Parathyroid adenoma (tissue), 2 donors: ENCODE measurements at regions not wholly inside any gene's neighbourhood (a gene's known extent, or its start where the extent isn't known, plus 50 kb on each side); places are given as distances from the start of the nearest gene placed in this dataset.

Source experiments
- H2AFZ ChIP-seq: fragments of 300-600 bp; sonication (generic); one replicate; pipeline ENCODE4 v1.7.0; 2017; ENCODE audit warnings: antibody characterized with exemption, mild to moderate bottlenecking
- H3K27ac ChIP-seq: fragments of 300-600 bp; sonication (generic); one replicate; pipeline ENCODE4 v1.7.0; 2017
- H3K27me3 ChIP-seq: fragments of 300-600 bp; sonication (generic); one replicate; pipeline ENCODE4 v1.7.0; 2017; ENCODE audit warnings: low read length; ENCODE audit not compliant: control insufficient read depth, insufficient read depth
- H3K36me3 ChIP-seq: fragments of 300-600 bp; sonication (generic); one replicate; pipeline ENCODE4 v1.7.0; 2017; ENCODE audit warnings: low read length; ENCODE audit not compliant: control insufficient read depth, insufficient read depth
- H3K4me1 ChIP-seq: fragments of 300-600 bp; sonication (generic); one replicate; pipeline ENCODE4 v1.7.0; 2017; ENCODE audit warnings: control low read depth
- H3K4me2 ChIP-seq: fragments of 300-600 bp; sonication (generic); one replicate; pipeline ENCODE4 v1.7.0; 2017; ENCODE audit warnings: low read length
- H3K4me3 ChIP-seq: fragments of 300-600 bp; sonication (generic); one replicate; pipeline ENCODE4 v1.7.0; 2017; ENCODE audit warnings: low read depth, low read length
- H3K79me2 ChIP-seq: fragments of 300-600 bp; sonication (generic); one replicate; pipeline ENCODE4 v1.7.0; 2017; ENCODE audit warnings: control low read depth
- H3K9ac ChIP-seq: fragments of 300-600 bp; sonication (generic); one replicate; pipeline ENCODE4 v1.7.0; 2017; ENCODE audit warnings: mild to moderate bottlenecking
- H3K9me3 ChIP-seq: fragments of 300-600 bp; sonication (generic); one replicate; pipeline ENCODE4 v1.7.0; 2017; ENCODE audit warnings: low read length; ENCODE audit not compliant: control insufficient read depth
- CTCF ChIP-seq: fragments of 300-600 bp; sonication (generic); IDR thresholded peaks from one replicate; pipeline ENCODE4 v1.7.0; 2017; ENCODE audit warnings: antibody characterized with exemption, mild to moderate bottlenecking
- donor health status: primary hyperparathyroidism.

GRCh38 chr12:102618197-102618877, 138.0 kb upstream of the IGF1 start:
- TF ChIP-seq CTCF, result no peak
- Histone ChIP-seq H3K4me3 (no peak overlapping the region), H3K4me2 (no peak overlapping the region), H3K79me2 (no peaks in the 10 kb centered on the region), H3K9me3 (no peaks in the 10 kb centered on the region), H3K36me3 (no peaks in the 10 kb centered on the region), H3K27ac (no peak overlapping the region), H3K9ac (no peak overlapping the region), H3K27me3 (no peaks in the 10 kb centered on the region), H2AFZ (no peak overlapping the region), H3K4me1 (no peaks in the 10 kb centered on the region)

- TF ChIP-seq CTCF, result no peak
- Histone ChIP-seq H3K4me3 (no peak overlapping the region), H3K36me3 (no peaks in the 10 kb centered on the region), H2AFZ (no peak overlapping the region), H3K79me2 (no peaks in the 10 kb centered on the region), H3K9me3 (no peaks in the 10 kb centered on the region), H3K4me1 (no peaks in the 10 kb centered on the region), H3K27ac (no peak overlapping the region), H3K27me3 (no peaks in the 10 kb centered on the region), H3K9ac (no peak overlapping the region), H3K4me2 (no peak overlapping the region)
Observed at GRCh38 chr12:102616692-102617091, 136.3 kb upstream of the IGF1 start.

GRCh38 chr12:102611995-102612394, 131.6 kb upstream of the IGF1 start:
- H3K4me1 ChIP-seq, result no peaks in the 10 kb centered on the region
- no peaks in the 10 kb centered on the region for H3K9me3 ChIP-seq
- H3K27me3 ChIP-seq, result no peaks in the 10 kb centered on the region
- H3K27ac ChIP-seq, result no peak overlapping the region
- no peaks in the 10 kb centered on the region for H3K36me3 ChIP-seq
- H3K4me3 ChIP-seq, result no peak overlapping the region
- TF ChIP-seq CTCF, result no peak
- H3K4me2 ChIP-seq, result no peak overlapping the region
- no peaks in the 10 kb centered on the region for H3K79me2 ChIP-seq
- H2AFZ ChIP-seq, result no peak overlapping the region
- H3K9ac ChIP-seq, result no peak overlapping the region

GRCh38 chr12:102609996-102610395, 129.6 kb upstream of the IGF1 start:
- H3K9me3 ChIP-seq, result no peaks in the 10 kb centered on the region
- no peaks in the 10 kb centered on the region for H3K79me2 ChIP-seq
- no peak overlapping the region for H3K9ac ChIP-seq
- no peak overlapping the region for H2AFZ ChIP-seq
- H3K27ac ChIP-seq, result no peak overlapping the region
- H3K4me3 ChIP-seq, result no peak overlapping the region
- no peaks in the 10 kb centered on the region for H3K27me3 ChIP-seq
- H3K4me1 ChIP-seq, result no peaks in the 10 kb centered on the region
- no peak for TF ChIP-seq CTCF
- no peak overlapping the region for H3K4me2 ChIP-seq
- no peaks in the 10 kb centered on the region for H3K36me3 ChIP-seq

GRCh38 chr12:102603021-102603420, 122.7 kb upstream of the IGF1 start:
- H3K9ac ChIP-seq, result no peak overlapping the region
- no peak overlapping the region for H3K4me2 ChIP-seq
- no peak overlapping the region for H2AFZ ChIP-seq
- no peaks in the 10 kb centered on the region for H3K9me3 ChIP-seq
- no peak overlapping the region for H3K4me3 ChIP-seq
- TF ChIP-seq CTCF, result no peak
- no peak overlapping the region for H3K27ac ChIP-seq
- no peaks in the 10 kb centered on the region for H3K36me3 ChIP-seq
- H3K27me3 ChIP-seq, result no peaks in the 10 kb centered on the region
- no peaks in the 10 kb centered on the region for H3K4me1 ChIP-seq
- no peaks in the 10 kb centered on the region for H3K79me2 ChIP-seq
